ENCODE measurements at regions not wholly inside any gene's neighbourhood (a gene's known extent, or its start where the extent isn't known, plus 50 kb on each side); places are given as distances from the start of the nearest gene placed in this dataset.

- no peak for TF ChIP-seq EP300 (IDR thresholded peaks at IDR 0.05)
- no peak for TF ChIP-seq CTCF (IDR thresholded peaks at IDR 0.05)
- TF ChIP-seq POLR2A (IDR thresholded peaks at IDR 0.05), result no peak
- no peak for TF ChIP-seq POLR2AphosphoS5 (IDR thresholded peaks at IDR 0.05)
Measured at GRCh38 chr10:128525936-128526335, 399.7 kb upstream of the MKI67 start.

Measured in sigmoid colon (tissue), 4 donors.